ENCODE measurements at regions not wholly inside any gene's neighbourhood (a gene's known extent, or its start where the extent isn't known, plus 50 kb on each side); places are given as distances from the start of the nearest gene placed in this dataset.

GRCh38 chr2:49359721-49360406 lies 205.5 kb upstream of the FSHR start:
- Mint-ChIP-seq H3K27me3 (no peaks in the 10 kb centered on the region), H3K4me1 (no peaks in the 10 kb centered on the region), H3K27ac (no peak overlapping the region), H3K9me3 (ENCODE audit: insufficient read depth) (peaks cover 3% of the 10 kb centered on the region), H3K4me3 (no peak overlapping the region)
- no peaks in the 10 kb centered on the region for H3K27me3 ChIP-seq (replicated peaks in 1 of 4; ENCODE audit: control extremely low read depth in 1 of 4, control insufficient read depth in 3 of 4, insufficient read depth in 4 of 4, low read length in 3 of 4)
- no peak overlapping the region for H3K4me3 ChIP-seq (ENCODE audit: control extremely low read depth in 1 of 5, extremely low read depth in 1 of 5, insufficient read depth in 1 of 5, low read depth in 2 of 5, low read length in 4 of 5)
- no CpG with 5 or more reads among the region's 2 CpGs for WGBS (ENCODE audit: insufficient coverage)
- ChIA-PET CTCF (no interaction called here), POLR2A (no interaction called here)
- H3K9ac ChIP-seq (ENCODE audit: low read length): no peak overlapping the region
- no peak overlapping the region for H3K27ac ChIP-seq (ENCODE audit: low read length in 2 of 2)
- H3K4me2 ChIP-seq (replicated peaks; ENCODE audit: low read depth, low read length, poor library complexity, severe bottlenecking): no peak overlapping the region
- H4K20me1 ChIP-seq (ENCODE audit: control insufficient read depth, insufficient read depth, low read length, poor library complexity, severe bottlenecking): no peaks in the 10 kb centered on the region
- DNase-seq (no peak), ATAC-seq (ENCODE audit: low read depth) (no peak)
- no peak overlapping the region for H2AFZ ChIP-seq (ENCODE audit: insufficient read depth, low read depth, low read length, poor library complexity, severe bottlenecking)
- intact Hi-C loops (cut with micrococcal nuclease): no loop called here
- no peaks in the 10 kb centered on the region for H3K36me3 ChIP-seq (replicated peaks in 1 of 2; ENCODE audit: control extremely low read depth in 1 of 2, control insufficient read depth in 1 of 2, extremely low read depth in 1 of 2, insufficient read depth in 2 of 2, low read length in 1 of 2)
- no peaks in the 10 kb centered on the region for H3K4me1 ChIP-seq (ENCODE audit: control insufficient read depth in 2 of 2, insufficient read depth in 2 of 2, low read length in 2 of 2)
- peaks cover 0 to 8% (median 0%) of the 10 kb centered on the region in 3 donors for H3K9me3 ChIP-seq (ENCODE audit: control extremely low read depth in 1 of 3, control insufficient read depth in 2 of 3, insufficient read depth in 1 of 3, low read length in 2 of 3)
- H3K79me2 ChIP-seq (ENCODE audit: control insufficient read depth, insufficient read depth, low read length): no peaks in the 10 kb centered on the region
- TF ChIP-seq EZH2 (IDR thresholded peaks at IDR 0.05; ENCODE audit: borderline replicate concordance, insufficient read depth, low read depth, low read length, poor library complexity, severe bottlenecking) (no peak), CTCF (IDR thresholded peaks at IDR 0.05) (no peak)

GRCh38 chr2:49355611-49356010 lies 201.3 kb upstream of the FSHR start:
- DNase-seq (no peak), ATAC-seq (ENCODE audit: low read depth) (no peak)
- Histone ChIP-seq H3K27ac (ENCODE audit: low read length in 2 of 2) (no peak overlapping the region), H3K9ac (ENCODE audit: low read length) (no peak overlapping the region), H3K4me2 (replicated peaks; ENCODE audit: low read depth, low read length, poor library complexity, severe bottlenecking) (no peak overlapping the region), H2AFZ (ENCODE audit: insufficient read depth, low read depth, low read length, poor library complexity, severe bottlenecking) (no peak overlapping the region), H3K4me1 (ENCODE audit: control insufficient read depth in 2 of 2, insufficient read depth in 2 of 2, low read length in 2 of 2) (no peaks in the 10 kb centered on the region), H3K9me3 (ENCODE audit: control extremely low read depth in 1 of 3, control insufficient read depth in 2 of 3, insufficient read depth in 1 of 3, low read length in 2 of 3) (peaks cover 0 to 5% (median 0%) of the 10 kb centered on the region in 3 donors), H4K20me1 (ENCODE audit: control insufficient read depth, insufficient read depth, low read length, poor library complexity, severe bottlenecking) (no peaks in the 10 kb centered on the region), H3K4me3 (ENCODE audit: control extremely low read depth in 1 of 5, extremely low read depth in 1 of 5, insufficient read depth in 1 of 5, low read depth in 2 of 5, low read length in 4 of 5) (no peak overlapping the region), H3K27me3 (replicated peaks in 1 of 4; ENCODE audit: control extremely low read depth in 1 of 4, control insufficient read depth in 3 of 4, insufficient read depth in 4 of 4, low read length in 3 of 4) (no peaks in the 10 kb centered on the region), H3K79me2 (ENCODE audit: control insufficient read depth, insufficient read depth, low read length) (no peaks in the 10 kb centered on the region), H3K36me3 (replicated peaks in 1 of 2; ENCODE audit: control extremely low read depth in 1 of 2, control insufficient read depth in 1 of 2, extremely low read depth in 1 of 2, insufficient read depth in 2 of 2, low read length in 1 of 2) (no peaks in the 10 kb centered on the region)
- intact Hi-C loops (cut with micrococcal nuclease): no loop called here
- Mint-ChIP-seq H3K4me3 (no peak overlapping the region), H3K4me1 (no peaks in the 10 kb centered on the region), H3K27me3 (no peaks in the 10 kb centered on the region), H3K9me3 (ENCODE audit: insufficient read depth) (peaks cover 3% of the 10 kb centered on the region), H3K27ac (no peak overlapping the region)
- CTCF ChIA-PET: no interaction called here
- POLR2A ChIA-PET: no interaction called here
- TF ChIP-seq CTCF (IDR thresholded peaks at IDR 0.05): no peak
- no peak for TF ChIP-seq EZH2 (IDR thresholded peaks at IDR 0.05; ENCODE audit: borderline replicate concordance, insufficient read depth, low read depth, low read length, poor library complexity, severe bottlenecking)

Measured in B cell (primary cell).